Iris pigment epithelial cell (primary cell): ENCODE measurements at regions not wholly inside any gene's neighbourhood (a gene's known extent, or its start where the extent isn't known, plus 50 kb on each side); places are given as distances from the start of the nearest gene placed in this dataset.
"Not testable (repeated sequence)": the region's sequence is repeated elsewhere in the genome, so short reads cannot be mapped to it uniquely, and the experiment has no call there.

ENCODE experiments used
- DNase-seq: peaks from one replicate; pipeline ENCODE4 v3.0.0-alpha.2; 2011; ENCODE audit warnings: low read depth

DNA sequence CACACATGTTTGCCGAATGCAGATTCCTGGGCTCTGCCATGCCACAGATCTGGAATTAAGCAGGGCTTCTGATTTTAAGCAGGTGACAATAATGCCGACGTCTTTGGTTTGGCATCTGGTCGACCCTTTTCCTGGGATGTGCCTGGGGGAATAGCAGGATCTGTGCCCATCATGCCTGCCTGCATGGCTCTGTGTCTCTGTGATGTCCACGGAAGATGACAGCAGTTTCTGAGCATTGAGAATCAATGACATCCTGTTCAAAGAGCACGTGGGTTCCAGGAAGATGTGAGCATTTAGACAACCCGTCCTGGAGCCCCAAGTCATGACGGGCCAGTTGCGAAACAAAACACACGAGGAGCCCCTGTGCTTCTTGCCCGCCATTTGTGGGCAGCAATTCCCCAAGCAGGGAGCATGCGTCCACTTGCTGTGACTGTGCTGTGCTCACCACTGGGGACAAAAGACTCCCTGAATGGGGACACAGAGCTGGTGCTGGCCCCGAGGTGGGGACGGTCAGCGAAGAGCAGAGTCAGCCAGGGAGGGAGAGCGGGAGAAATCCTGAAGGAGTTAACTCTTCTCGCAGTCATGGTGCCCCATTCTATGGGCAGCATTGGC is 110.1 kb downstream of the ERMARD start:
- DNase-seq = no peak

DNA sequence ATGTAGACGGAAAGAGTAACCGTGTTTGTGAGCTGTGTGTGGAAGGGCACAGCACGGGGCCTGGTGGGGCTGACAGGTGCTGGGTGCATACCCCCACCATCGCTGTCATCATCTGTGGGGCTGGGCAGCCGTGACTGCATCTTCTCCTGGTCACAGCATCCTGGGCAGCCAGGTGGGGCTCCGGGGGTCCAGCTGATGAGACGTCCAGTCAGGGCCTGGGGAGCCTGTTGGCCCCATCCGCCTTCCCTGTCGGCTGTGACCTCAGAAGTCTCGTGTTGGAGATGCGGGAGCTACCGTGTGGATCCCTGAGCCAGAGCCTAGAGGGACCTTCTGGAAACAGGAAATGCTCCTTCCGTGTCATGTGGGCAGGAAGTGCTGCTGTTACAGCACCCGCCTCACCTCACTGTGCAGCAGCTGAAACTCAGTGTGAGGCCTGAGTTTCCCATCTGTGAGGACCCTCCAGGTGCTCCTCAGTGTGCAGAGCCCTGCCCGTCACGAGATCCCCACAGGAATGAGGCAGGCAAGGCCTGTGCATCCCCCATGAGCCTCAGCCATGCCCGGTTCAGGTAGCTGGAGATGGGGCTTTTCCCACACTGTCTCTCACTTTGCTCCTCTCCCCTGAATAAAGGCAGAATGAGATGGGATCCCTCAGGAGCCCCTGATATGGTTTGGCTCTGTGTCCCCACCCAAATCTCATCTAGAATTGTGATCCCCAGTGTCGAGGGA is 108.7 kb downstream of the ERMARD start:
- no peak for DNase-seq

DNA sequence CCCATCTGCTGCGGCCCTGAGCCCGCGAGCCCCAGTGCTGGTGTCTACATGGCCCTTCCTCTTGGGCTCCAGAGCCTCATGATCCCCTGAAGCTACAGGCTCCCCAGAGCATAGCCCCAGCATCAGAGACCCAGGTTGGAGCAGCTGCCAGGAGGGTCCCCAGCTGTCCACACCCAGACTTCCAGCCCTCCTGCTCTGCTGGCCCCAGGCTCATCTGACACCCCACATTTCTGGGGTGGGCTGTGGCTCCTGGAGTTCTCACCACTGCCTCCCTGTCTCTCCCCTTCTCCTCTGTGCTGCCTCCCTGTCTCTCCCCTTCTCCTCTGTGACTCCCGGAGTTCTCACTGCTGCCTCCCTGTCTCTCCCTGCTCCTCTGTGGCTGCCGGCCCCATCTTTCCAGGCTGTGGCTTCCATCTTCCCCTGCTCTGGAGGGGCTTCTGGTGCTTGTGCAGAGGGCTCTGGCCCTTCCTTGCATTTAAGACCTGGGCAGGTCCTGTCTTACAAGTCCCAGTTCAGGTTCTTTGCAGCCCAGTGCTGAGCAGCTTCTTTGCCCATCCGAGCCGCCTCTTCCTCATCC is 108.1 kb downstream of the ERMARD start:
- DNase-seq = no peak

GRCh38 chr6:169858935-169859351 is 107.5 kb downstream of the ERMARD start:
- no peak for DNase-seq

GRCh38 chr6:169858293-169858934 is 107.0 kb downstream of the ERMARD start:
- DNase-seq = no peak

DNA sequence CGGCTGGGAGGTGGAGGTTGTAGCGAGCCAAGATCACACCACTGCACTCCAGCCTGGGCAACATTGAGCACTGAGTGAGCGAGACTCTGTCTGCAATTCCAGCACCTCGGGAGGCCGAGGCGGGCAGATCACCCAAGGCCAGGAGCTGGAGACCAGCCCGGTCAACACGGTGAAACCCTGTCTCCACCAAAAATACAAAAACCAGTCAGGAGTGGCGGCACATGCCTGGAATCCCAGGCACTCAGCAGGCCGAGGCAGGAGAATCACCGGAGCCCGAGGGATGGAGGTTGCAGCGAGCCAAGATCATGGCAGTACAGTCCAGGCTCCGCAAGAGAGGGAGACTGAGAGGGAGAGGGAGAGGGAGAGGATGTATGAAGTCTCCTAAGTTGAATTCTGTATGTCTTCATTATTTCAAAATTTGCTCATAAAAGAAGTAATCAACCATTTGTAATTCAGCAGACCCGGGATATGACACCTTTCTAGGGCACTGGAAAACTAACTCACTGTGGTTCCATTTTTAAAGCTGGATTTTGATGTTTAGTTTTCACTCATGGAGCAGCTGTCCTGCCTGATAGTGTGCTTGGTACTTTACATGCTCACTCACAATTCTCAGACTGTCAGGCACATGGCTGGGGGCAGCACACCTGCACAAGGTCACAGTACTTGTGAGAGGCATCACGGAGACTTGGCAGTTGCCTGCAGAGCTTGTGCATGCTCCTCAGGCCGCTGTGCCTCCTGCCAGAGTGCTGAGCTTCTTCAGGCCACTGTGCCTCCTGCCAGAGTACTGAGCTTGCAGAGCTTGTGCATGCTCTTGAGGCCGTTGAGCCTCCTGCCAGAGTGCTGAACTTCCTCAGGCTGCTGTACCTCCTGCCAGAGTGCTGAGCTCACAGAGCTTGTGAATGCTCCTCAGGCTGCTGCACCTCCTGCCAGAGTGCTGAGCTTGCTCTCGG is 106.2 kb downstream of the ERMARD start:
- no peak for DNase-seq

DNA sequence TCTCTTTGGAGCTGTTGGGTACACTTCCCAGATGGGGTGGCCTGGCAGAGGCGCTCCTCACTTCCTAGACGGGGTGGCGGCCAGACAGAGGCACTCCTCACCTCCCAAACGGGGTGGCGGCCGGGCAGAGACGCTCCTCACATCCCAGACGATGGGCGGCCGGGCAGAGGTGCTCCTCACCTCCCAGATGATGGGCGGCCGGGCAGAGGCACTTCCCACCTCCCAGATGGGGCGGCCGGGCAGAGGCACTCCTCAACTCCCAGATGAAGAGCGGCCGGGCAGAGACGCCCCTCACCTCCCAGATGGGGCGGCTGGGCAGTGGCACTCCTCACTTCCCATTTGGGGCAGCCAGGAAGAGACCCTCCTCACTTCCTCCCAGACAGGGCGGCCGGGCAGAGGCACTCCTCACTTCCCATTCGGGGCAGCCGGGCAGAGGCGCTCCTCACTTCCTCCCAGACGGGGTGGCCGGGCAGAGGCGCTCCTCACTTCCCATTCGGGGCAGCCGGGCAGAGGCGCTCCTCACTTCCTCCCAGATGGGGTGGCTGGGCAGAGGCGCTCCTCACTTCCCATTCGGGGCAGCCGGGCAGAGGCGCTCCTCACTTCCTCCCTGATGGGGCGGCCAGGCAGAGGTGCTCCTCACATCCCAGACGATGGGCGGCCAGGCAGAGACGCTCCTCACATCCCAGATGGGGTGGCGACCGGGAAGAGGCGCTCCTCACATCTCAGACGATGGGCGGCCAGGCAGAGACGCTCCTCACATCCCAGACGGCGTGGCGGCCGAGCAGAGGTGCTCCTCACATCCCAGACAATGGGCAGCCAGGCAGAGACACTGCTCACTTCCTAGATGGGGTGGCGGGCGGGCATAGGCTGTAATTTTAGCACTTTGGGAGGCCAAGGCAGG is 105.3 kb downstream of the ERMARD start:
- not testable (repeated sequence) for DNase-seq

- DNase-seq = no peak
Observed at GRCh38 chr6:169854813-169855212, 103.4 kb downstream of the ERMARD start.

GRCh38 chr6:169854083-169854725 is 102.8 kb downstream of the ERMARD start:
- DNase-seq = no peak

DNA sequence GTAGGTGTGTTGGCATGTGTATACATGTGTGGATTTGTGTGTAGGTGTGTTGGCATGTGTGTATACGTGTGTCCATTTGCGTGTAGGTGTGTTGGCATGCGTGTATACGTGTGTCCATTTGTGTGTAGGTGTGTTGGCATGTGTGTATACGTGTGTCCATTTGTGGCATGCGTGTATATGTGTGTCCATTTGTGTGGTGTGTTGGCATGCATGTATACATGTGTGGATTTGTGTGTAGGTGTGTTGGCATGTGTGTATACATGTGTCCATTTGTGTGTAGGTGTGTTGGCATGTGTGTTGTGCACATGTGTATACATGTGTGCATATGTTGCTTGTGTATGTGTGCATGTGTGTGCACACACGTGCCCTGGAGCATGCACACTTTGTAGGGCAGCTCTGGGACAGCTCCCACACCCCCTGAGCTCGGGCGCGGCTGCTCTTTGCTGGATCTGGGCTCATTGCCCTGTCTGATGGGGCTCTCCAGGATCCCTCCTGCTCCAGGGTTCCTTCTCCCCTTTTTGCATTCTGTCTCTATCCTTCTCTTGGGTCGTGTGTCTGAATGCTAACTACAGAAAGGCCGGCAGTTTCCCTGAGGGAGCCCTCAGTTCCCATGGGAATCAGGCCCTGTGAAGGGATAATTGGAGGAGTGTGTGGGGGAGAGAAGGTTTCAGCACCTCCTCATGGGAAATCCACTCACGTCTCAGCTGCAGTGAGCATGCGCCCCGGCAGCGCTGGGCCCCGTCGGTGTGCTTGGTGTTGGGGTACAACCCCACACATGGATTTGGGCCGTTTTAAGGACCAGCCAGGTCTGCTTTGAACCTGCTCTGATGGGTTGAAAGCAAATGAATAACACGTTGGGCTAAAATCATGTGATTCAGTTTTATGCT is 102.0 kb downstream of the ERMARD start:
- DNase-seq = no peak

GRCh38 chr6:169852504-169853195 is 101.2 kb downstream of the ERMARD start:
- no peak for DNase-seq

GRCh38 chr6:169851641-169852503 is 100.5 kb downstream of the ERMARD start:
- DNase-seq = peak; percentile 63

- no peak for DNase-seq
Observed at GRCh38 chr6:169850746-169851145, 99.3 kb downstream of the ERMARD start.

DNA sequence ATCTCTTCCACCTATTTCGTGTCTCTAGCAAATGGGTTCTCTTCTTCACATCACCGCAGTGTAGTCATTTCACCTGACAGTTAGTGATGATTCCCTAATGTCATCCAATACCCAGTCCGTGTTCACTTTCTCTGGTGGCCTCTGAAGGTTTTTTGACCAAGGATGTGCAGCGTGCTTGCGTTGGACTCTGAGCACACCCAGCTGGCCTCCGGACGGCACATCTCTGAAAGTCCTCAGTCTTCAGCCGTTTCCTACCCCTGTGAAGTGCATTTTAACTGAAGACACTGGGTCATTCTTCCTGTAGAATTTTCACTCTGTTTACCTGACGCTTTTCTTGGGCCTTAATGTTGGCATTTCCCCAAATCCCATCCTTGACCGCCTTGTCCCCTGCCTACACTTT is 98.7 kb downstream of the ERMARD start:
- DNase-seq = no peak

DNA sequence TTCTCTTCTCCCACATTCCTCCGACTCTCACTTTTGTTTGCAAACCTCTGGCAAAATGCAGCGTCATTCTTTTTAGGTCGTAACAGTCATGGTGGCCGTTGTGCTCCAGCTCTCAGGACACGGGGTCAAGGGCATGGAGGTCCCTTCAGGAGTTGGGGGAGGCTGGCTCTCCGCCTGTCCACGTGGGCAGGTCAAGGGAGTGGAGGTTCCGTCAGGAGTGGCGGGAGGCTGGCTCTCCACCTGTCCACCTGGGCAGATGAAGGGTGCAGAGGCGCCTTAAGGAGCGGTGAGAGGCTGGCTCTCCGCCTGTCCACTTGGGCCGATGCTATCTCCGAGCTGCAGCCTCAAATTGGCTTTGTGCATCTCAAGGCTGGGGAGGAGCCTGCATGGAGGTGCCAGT is 98.0 kb downstream of the ERMARD start:
- no peak for DNase-seq

DNA sequence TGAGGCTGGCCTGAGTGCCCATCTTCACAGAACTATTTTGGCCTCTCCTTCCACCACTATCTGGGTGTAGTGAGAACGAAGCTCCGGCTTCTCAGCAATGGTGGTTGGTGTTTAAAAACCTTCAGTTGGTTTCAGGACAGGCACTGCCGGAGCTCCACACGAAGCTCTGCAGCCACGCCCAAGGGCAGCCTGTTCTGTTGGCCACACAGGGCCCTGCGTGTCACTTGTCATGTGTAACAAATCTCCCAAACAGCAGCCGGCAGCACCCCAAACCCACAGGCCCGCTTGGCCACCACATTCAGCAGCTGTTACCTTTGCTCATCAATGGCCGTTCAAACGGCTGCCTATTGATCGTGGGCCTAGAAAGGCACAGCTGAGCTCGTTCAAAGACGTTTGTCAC is 97.5 kb downstream of the ERMARD start:
- DNase-seq = no peak

- no peak for DNase-seq
Observed at GRCh38 chr6:169847901-169848311, 96.5 kb downstream of the ERMARD start.
